H9 (cell line): ENCODE measurements at regions not wholly inside any gene's neighbourhood (a gene's known extent, or its start where the extent isn't known, plus 50 kb on each side); places are given as distances from the start of the nearest gene placed in this dataset.

ENCODE experiments used
- DNase-seq: peaks from one replicate; pipeline ENCODE4 v3.0.0-alpha.2; 2017
- H2AFZ ChIP-seq: one replicate; pipeline ENCODE4 v1.6.1; 2013; ENCODE audit warnings: mild to moderate bottlenecking, low read length, control low read depth, moderate library complexity
- H2AK5ac ChIP-seq: 2 replicates; pipeline ENCODE4 v1.6.1; 2013; ENCODE audit warnings: low read length, control low read depth, mixed read lengths; ENCODE audit not compliant: insufficient read length
- H2BK120ac ChIP-seq: one replicate; pipeline ENCODE4 v1.6.1; 2013; ENCODE audit warnings: low read depth, mild to moderate bottlenecking, low read length, control low read depth, inconsistent platforms; ENCODE audit not compliant: poor library complexity, severe bottlenecking
- H2BK12ac ChIP-seq: 2 replicates; pipeline ENCODE4 v1.6.1; 2013; ENCODE audit warnings: low read length, control low read depth, mixed read lengths, low read depth; ENCODE audit not compliant: insufficient read length
- H2BK15ac ChIP-seq: 2 replicates; pipeline ENCODE4 v1.6.1; 2013; ENCODE audit warnings: low read depth, low read length, control low read depth
- H2BK20ac ChIP-seq: one replicate; pipeline ENCODE4 v1.6.1; 2013; ENCODE audit warnings: low read depth, mild to moderate bottlenecking, low read length, control low read depth, inconsistent platforms; ENCODE audit not compliant: poor library complexity, severe bottlenecking
- H2BK5ac ChIP-seq: 2 replicates; pipeline ENCODE4 v1.6.1; 2013; ENCODE audit warnings: low read length, control low read depth, mixed read lengths; ENCODE audit not compliant: insufficient read length
- H3K14ac ChIP-seq: 2 replicates; pipeline ENCODE4 v1.6.1; 2013; ENCODE audit warnings: low read length, control low read depth; ENCODE audit not compliant: insufficient read depth
- H3K18ac ChIP-seq: 2 replicates; pipeline ENCODE4 v1.6.1; 2013; ENCODE audit warnings: low read depth, mild to moderate bottlenecking, mixed read lengths, low read length, control low read depth; ENCODE audit not compliant: insufficient read length
- H3K23ac ChIP-seq: 2 replicates; pipeline ENCODE4 v1.6.1; 2013; ENCODE audit warnings: low read length, control low read depth, mixed read lengths, low read depth; ENCODE audit not compliant: insufficient read length
- H3K23me2 ChIP-seq: 2 replicates; pipeline ENCODE4 v1.6.1; 2013; ENCODE audit warnings: low read depth, mild to moderate bottlenecking, mixed read lengths, low read length, control low read depth; ENCODE audit not compliant: insufficient read length, poor library complexity, severe bottlenecking
- H3K27ac ChIP-seq: 2 replicates; pipeline ENCODE4 v1.5.1; 2013; ENCODE audit warnings: low read length, control low read depth, mixed read lengths, low read depth; ENCODE audit not compliant: insufficient read length
- H3K27me3 ChIP-seq: 2 replicates; pipeline ENCODE4 v1.6.1; 2013; ENCODE audit warnings: low read length, control low read depth, inconsistent platforms; ENCODE audit not compliant: insufficient read depth
- H3K4ac ChIP-seq: 2 replicates; pipeline ENCODE4 v1.6.1; 2013; ENCODE audit warnings: low read depth, mild to moderate bottlenecking, control low read depth, inconsistent platforms, low read length, moderate library complexity
- H3K4me1 ChIP-seq: 2 replicates; pipeline ENCODE4 v1.6.1; 2013; ENCODE audit warnings: low read length, control low read depth, inconsistent platforms; ENCODE audit not compliant: insufficient read depth
- H3K4me2 ChIP-seq: 2 replicates; pipeline ENCODE4 v1.6.1; 2013; ENCODE audit warnings: low read length, control low read depth, mixed read lengths; ENCODE audit not compliant: insufficient read length, insufficient read depth
- H3K56ac ChIP-seq: 2 replicates; pipeline ENCODE4 v1.6.1; 2013; ENCODE audit warnings: low read depth, mild to moderate bottlenecking, mixed read lengths, low read length, control low read depth; ENCODE audit not compliant: insufficient read length
- H3K79me1 ChIP-seq: 2 replicates; pipeline ENCODE4 v1.6.1; 2013; ENCODE audit warnings: low read depth, mild to moderate bottlenecking, moderate library complexity, low read length, control low read depth, inconsistent platforms; ENCODE audit not compliant: insufficient read depth, poor library complexity, severe bottlenecking
- H3K79me2 ChIP-seq: 2 replicates; pipeline ENCODE4 v1.6.1; 2013; ENCODE audit warnings: low read length, control low read depth, inconsistent platforms; ENCODE audit not compliant: insufficient read depth
- H3K9ac ChIP-seq: 2 replicates; pipeline ENCODE4 v1.6.1; 2013; ENCODE audit warnings: low read length, control low read depth, mixed read lengths; ENCODE audit not compliant: insufficient read length; ENCODE audit errors: extremely low read depth
- H3K9me3 ChIP-seq: one replicate; pipeline ENCODE4 v1.6.1; 2013; ENCODE audit warnings: low read depth, low read length, inconsistent platforms; ENCODE audit not compliant: control insufficient read depth
- H3T11ph ChIP-seq: one replicate; pipeline ENCODE4 v1.6.1; 2013; ENCODE audit warnings: mild to moderate bottlenecking, low read length, control low read depth, inconsistent platforms
- H4K20me1 ChIP-seq: one replicate; pipeline ENCODE4 v1.6.1; 2013; ENCODE audit not compliant: control insufficient read depth, insufficient read length, insufficient read depth
- H4K5ac ChIP-seq: 2 replicates; pipeline ENCODE4 v1.6.1; 2013; ENCODE audit warnings: low read depth, mild to moderate bottlenecking, mixed read lengths, low read length, control low read depth; ENCODE audit not compliant: insufficient read length
- H4K8ac ChIP-seq: replicated peaks from 2 replicates; pipeline ENCODE4 v1.6.1; 2013; ENCODE audit warnings: low read length, control low read depth, mixed read lengths, low read depth; ENCODE audit not compliant: insufficient read length
- H4K91ac ChIP-seq: 2 replicates; pipeline ENCODE4 v1.6.1; 2013; ENCODE audit warnings: low read depth, mild to moderate bottlenecking, moderate library complexity, mixed read lengths, low read length, control low read depth; ENCODE audit not compliant: insufficient read length
- H3K27ac Mint-ChIP-seq, 3 experiments: 2 replicates in 2 of 3; 3 replicates in 1 of 3; pipeline ENCODE4 v1.8.0; 2020 to 2021; ENCODE audit warnings: mixed read lengths in 3 of 3, mild to moderate bottlenecking in 1 of 3, moderate library complexity in 1 of 3
- H3K27me3 Mint-ChIP-seq: 2 replicates; pipeline ENCODE4 v1.8.0; 2021; ENCODE audit warnings: low read depth, mild to moderate bottlenecking, moderate library complexity, mixed read lengths
- H3K36me3 Mint-ChIP-seq, 3 experiments: 2 replicates in 2 of 3; 3 replicates in 1 of 3; pipeline ENCODE4 v1.8.0; 2020 to 2021; ENCODE audit warnings: low read depth in 3 of 3, mixed read lengths in 3 of 3; ENCODE audit not compliant: insufficient read depth in 1 of 3
- H3K4me1 Mint-ChIP-seq, 2 experiments: 2 replicates each; pipeline ENCODE4 v1.8.0; 2020; ENCODE audit warnings: mixed read lengths in 2 of 2
- H3K4me3 Mint-ChIP-seq, 2 experiments: 2 replicates in 1 of 2; 3 replicates in 1 of 2; pipeline ENCODE4 v1.8.0; 2020 to 2021; ENCODE audit warnings: mild to moderate bottlenecking in 2 of 2, mixed read lengths in 2 of 2, moderate library complexity in 1 of 2
- H3K9me3 Mint-ChIP-seq, 2 experiments: 2 replicates in 1 of 2; 3 replicates in 1 of 2; pipeline ENCODE4 v1.8.0; 2020; ENCODE audit warnings: mild to moderate bottlenecking in 2 of 2, mixed read lengths in 2 of 2, moderate library complexity in 1 of 2
- CTCF ChIP-seq: fragments of 200-600 bp; sonication (generic); conservative IDR thresholded peaks from 3 replicates; pipeline ENCODE4 v1.8.0; 2021; ENCODE audit warnings: antibody characterized with exemption, mild to moderate bottlenecking

- H3K23me2 ChIP-seq, result no peaks in the 10 kb centered on the region
- H2BK20ac ChIP-seq, result no peak overlapping the region
- H3K9me3 ChIP-seq, result no peaks in the 10 kb centered on the region
- no peak overlapping the region for H2AFZ ChIP-seq
- DNase-seq, result no peak
- H2BK12ac ChIP-seq, result no peak overlapping the region
- H3K27me3 Mint-ChIP-seq, result no peaks in the 10 kb centered on the region
- H2BK15ac ChIP-seq, result no peak overlapping the region
- H4K8ac ChIP-seq, result no peak overlapping the region
- no peak overlapping the region for H3K56ac ChIP-seq
- no peak overlapping the region for H3K9ac ChIP-seq
- H3K4me1 ChIP-seq, result no peaks in the 10 kb centered on the region
- H3K14ac ChIP-seq, result no peak overlapping the region
- no peaks in the 10 kb centered on the region for H3K4me1 Mint-ChIP-seq
- H4K91ac ChIP-seq, result no peak overlapping the region
- no peak overlapping the region for H3T11ph ChIP-seq
- no peaks in the 10 kb centered on the region for H3K9me3 Mint-ChIP-seq
- no peak overlapping the region for H3K23ac ChIP-seq
- H3K18ac ChIP-seq, result no peak overlapping the region
- H4K5ac ChIP-seq, result no peak overlapping the region
- H3K27ac ChIP-seq, result no peak overlapping the region
- H3K4me2 ChIP-seq, result no peak overlapping the region
- peaks cover 0 to 6% (median 2%) of the 10 kb centered on the region in 3 experiments; a peak in 1 of 7 replicates for H3K36me3 Mint-ChIP-seq
- H2AK5ac ChIP-seq, result no peak overlapping the region
- H2BK5ac ChIP-seq, result no peak overlapping the region
- H3K79me2 ChIP-seq, result no peaks in the 10 kb centered on the region
- H3K79me1 ChIP-seq, result no peaks in the 10 kb centered on the region
- H2BK120ac ChIP-seq, result no peak overlapping the region
- no peak overlapping the region for H3K4ac ChIP-seq
- H4K20me1 ChIP-seq, result no peaks in the 10 kb centered on the region
- no peak overlapping the region for H3K27ac Mint-ChIP-seq
- TF ChIP-seq CTCF, result no peak
- H3K4me3 Mint-ChIP-seq, result no peak overlapping the region
- H3K27me3 ChIP-seq, result no peaks in the 10 kb centered on the region
Measured at GRCh38 chr3:106508331-106508893, 639.6 kb upstream of the CBLB start.
